ENCODE measurements at regions not wholly inside any gene's neighbourhood (a gene's known extent, or its start where the extent isn't known, plus 50 kb on each side); places are given as distances from the start of the nearest gene placed in this dataset.

- no peak for DNase-seq (ENCODE audit: extremely low read depth, low read depth)
- no peak for TF ChIP-seq CTCF (IDR thresholded peaks at IDR 0.05; ENCODE audit: low read depth, low read length)
These were observed 504.7 kb downstream of the PLCL1 start for GRCh38 chr2:198309081-198309480.

- DNase-seq (ENCODE audit: extremely low read depth, low read depth), result no peak
These were observed 504.0 kb downstream of the PLCL1 start for GRCh38 chr2:198308368-198308767.

GRCh38 chr2:198307093-198307492 is 502.7 kb downstream of the PLCL1 start:
- no peak for DNase-seq (ENCODE audit: extremely low read depth, low read depth)
- no peak for TF ChIP-seq CTCF (IDR thresholded peaks at IDR 0.05; ENCODE audit: low read depth, low read length)

More at GRCh38 chr2:198308368-198308767, 504.0 kb downstream of the PLCL1 start:
- TF ChIP-seq CTCF (IDR thresholded peaks at IDR 0.05; ENCODE audit: low read depth, low read length), result no peak

- no peak for DNase-seq (ENCODE audit: extremely low read depth, low read depth)
- no peak for TF ChIP-seq CTCF (IDR thresholded peaks at IDR 0.05; ENCODE audit: low read depth, low read length)
These were observed 500.5 kb downstream of the PLCL1 start for GRCh38 chr2:198304859-198305258.

- no peak for DNase-seq (ENCODE audit: extremely low read depth, low read depth)
- no peak for TF ChIP-seq CTCF (IDR thresholded peaks at IDR 0.05; ENCODE audit: low read depth, low read length)
These were observed 493.0 kb downstream of the PLCL1 start for GRCh38 chr2:198297350-198297749.

GRCh38 chr2:198296665-198297308 is 492.4 kb downstream of the PLCL1 start:
- peak; percentile 12 for DNase-seq (ENCODE audit: extremely low read depth, low read depth)

GRCh38 chr2:198293281-198293680 is 488.9 kb downstream of the PLCL1 start:
- no peak for DNase-seq (ENCODE audit: extremely low read depth, low read depth)
- no peak for TF ChIP-seq CTCF (IDR thresholded peaks at IDR 0.05; ENCODE audit: low read depth, low read length)

More at GRCh38 chr2:198296665-198297308, 492.4 kb downstream of the PLCL1 start:
- TF ChIP-seq CTCF (IDR thresholded peaks at IDR 0.05; ENCODE audit: low read depth, low read length), result peak; percentile 76
